ENCODE measurements at regions not wholly inside any gene's neighbourhood (a gene's known extent, or its start where the extent isn't known, plus 50 kb on each side); places are given as distances from the start of the nearest gene placed in this dataset.

DNA sequence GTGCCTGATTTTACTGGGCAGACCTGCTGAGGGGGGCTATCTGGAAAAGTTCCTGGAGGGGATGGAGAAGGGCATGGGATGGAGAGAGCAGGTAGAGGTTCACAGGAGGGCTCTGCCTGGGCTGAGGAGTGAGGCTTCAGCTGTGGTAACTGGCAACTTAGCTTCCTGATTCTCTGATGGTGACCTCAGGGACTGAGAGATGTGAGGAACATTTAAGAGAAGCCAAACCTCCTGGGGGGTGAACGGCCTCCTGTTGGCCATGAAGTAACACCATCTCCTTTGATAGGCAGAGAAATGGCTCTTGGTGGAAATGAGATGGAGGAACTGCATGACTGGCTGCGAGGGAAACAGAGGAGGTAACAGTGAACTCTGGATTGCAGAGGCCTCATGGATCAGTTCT, 97.3 kb upstream of the ROPN1 start:
- Histone ChIP-seq H3K9ac (ENCODE audit: low read depth in 1 of 2, low read length in 2 of 2) (no peak overlapping the region), H3K4me1 (ENCODE audit: control insufficient read depth in 4 of 4, insufficient read depth in 4 of 4, low read length in 3 of 4) (no peaks in the 10 kb centered on the region), H3K4me3 (ENCODE audit: low read depth in 1 of 3, low read length in 3 of 3) (no peak overlapping the region), H3K27ac (ENCODE audit: low read depth in 1 of 2, low read length in 2 of 2) (no peak overlapping the region), H3K27me3 (ENCODE audit: control insufficient read depth in 4 of 4, insufficient read depth in 4 of 4, low read length in 3 of 4) (no peaks in the 10 kb centered on the region), H3K36me3 (ENCODE audit: control insufficient read depth in 4 of 4, insufficient read depth in 3 of 4, low read depth in 1 of 4, low read length in 3 of 4) (no peaks in the 10 kb centered on the region), H3K9me3 (ENCODE audit: control insufficient read depth in 4 of 4, low read length in 3 of 4) (no peaks in the 10 kb centered on the region)
- no peak for DNase-seq (ENCODE audit: low spot score)
- 85% methylated on average over 2 of the region's 2 CpGs for WGBS
- no peak for TF ChIP-seq HNF4G (IDR thresholded peaks at IDR 0.05)

GRCh38 chr3:124091716-124092115, 99.8 kb upstream of the ROPN1 start:
- no peak for DNase-seq (ENCODE audit: low spot score)
- no peak overlapping the region for H3K4me3 ChIP-seq (ENCODE audit: low read depth in 1 of 3, low read length in 3 of 3)
- TF ChIP-seq RXRA (IDR thresholded peaks at IDR 0.05) (no peak), FOXA2 (IDR thresholded peaks at IDR 0.05) (no peak)
- no peaks in the 10 kb centered on the region for H3K4me1 ChIP-seq (ENCODE audit: control insufficient read depth in 4 of 4, insufficient read depth in 4 of 4, low read length in 3 of 4)
- WGBS = 82% methylated on average over 1 of the region's 1 CpG
- no peaks in the 10 kb centered on the region for H3K27me3 ChIP-seq (ENCODE audit: control insufficient read depth in 4 of 4, insufficient read depth in 4 of 4, low read length in 3 of 4)
- H3K36me3 ChIP-seq (ENCODE audit: control insufficient read depth in 4 of 4, insufficient read depth in 3 of 4, low read depth in 1 of 4, low read length in 3 of 4) = no peaks in the 10 kb centered on the region
- no peaks in the 10 kb centered on the region for H3K9me3 ChIP-seq (ENCODE audit: control insufficient read depth in 4 of 4, low read length in 3 of 4)
- no peak overlapping the region for H3K27ac ChIP-seq (ENCODE audit: low read depth in 1 of 2, low read length in 2 of 2)
- no peak overlapping the region for H3K9ac ChIP-seq (ENCODE audit: low read depth in 1 of 2, low read length in 2 of 2)

DNA sequence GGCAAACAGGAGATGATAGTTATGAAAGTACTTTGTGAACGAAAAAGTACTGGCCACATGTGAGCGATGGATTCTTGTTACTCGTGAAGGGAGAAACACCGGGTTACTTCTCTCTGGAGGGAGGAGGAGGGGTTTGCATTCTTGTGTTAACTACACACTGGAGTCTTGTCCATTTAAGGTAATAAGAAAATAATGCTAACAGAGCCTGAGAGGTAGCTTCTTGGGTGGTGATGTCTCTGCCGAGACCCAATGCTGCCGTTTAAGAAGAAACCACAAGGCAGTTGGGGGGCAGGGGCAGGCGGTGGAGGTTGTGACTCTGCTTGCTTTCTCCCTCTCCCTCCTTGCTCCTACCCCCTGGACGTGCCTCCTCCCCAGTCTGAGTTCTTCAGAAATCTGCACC, 100.9 kb upstream of the ROPN1 start:
- no peak for DNase-seq (ENCODE audit: low spot score)
- Histone ChIP-seq H3K27ac (ENCODE audit: low read depth in 1 of 2, low read length in 2 of 2) (no peak overlapping the region), H3K4me1 (ENCODE audit: control insufficient read depth in 4 of 4, insufficient read depth in 4 of 4, low read length in 3 of 4) (no peaks in the 10 kb centered on the region), H3K36me3 (ENCODE audit: control insufficient read depth in 4 of 4, insufficient read depth in 3 of 4, low read depth in 1 of 4, low read length in 3 of 4) (no peaks in the 10 kb centered on the region), H3K4me3 (ENCODE audit: low read depth in 1 of 3, low read length in 3 of 3) (no peak overlapping the region), H3K27me3 (ENCODE audit: control insufficient read depth in 4 of 4, insufficient read depth in 4 of 4, low read length in 3 of 4) (no peaks in the 10 kb centered on the region), H3K9me3 (ENCODE audit: control insufficient read depth in 4 of 4, low read length in 3 of 4) (no peaks in the 10 kb centered on the region), H3K9ac (ENCODE audit: low read depth in 1 of 2, low read length in 2 of 2) (no peak overlapping the region)
- 82% methylated on average over 8 of the region's 8 CpGs for WGBS
- TF ChIP-seq GABPA (IDR thresholded peaks at IDR 0.05 in 1 of 2, conservative IDR thresholded peaks at IDR 0.05 in 1 of 2) (no peak), REST (IDR thresholded peaks at IDR 0.05) (no peak), FOXA1 (IDR thresholded peaks at IDR 0.05) (no peak), HNF4G (IDR thresholded peaks at IDR 0.05) (no peak), FOXA2 (IDR thresholded peaks at IDR 0.05) (no peak), HNF4A (conservative IDR thresholded peaks at IDR 0.05) (no peak)
- TF ChIP-seq, protein P1, sequence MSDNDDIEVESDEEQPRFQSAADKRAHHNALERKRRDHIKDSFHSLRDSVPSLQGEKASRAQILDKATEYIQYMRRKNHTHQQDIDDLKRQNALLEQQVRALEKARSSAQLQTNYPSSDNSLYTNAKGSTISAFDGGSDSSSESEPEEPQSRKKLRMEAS (IDR thresholded peaks at IDR 0.05) = no peak

GRCh38 chr3:124094496-124094895, 102.6 kb upstream of the ROPN1 start:
- no peaks in the 10 kb centered on the region for H3K9me3 ChIP-seq (ENCODE audit: control insufficient read depth in 4 of 4, low read length in 3 of 4)
- no peak for DNase-seq (ENCODE audit: low spot score)
- no peak overlapping the region for H3K9ac ChIP-seq (ENCODE audit: low read depth in 1 of 2, low read length in 2 of 2)
- 93% methylated on average over 20 of the region's 20 CpGs for WGBS
- no peaks in the 10 kb centered on the region for H3K27me3 ChIP-seq (ENCODE audit: control insufficient read depth in 4 of 4, insufficient read depth in 4 of 4, low read length in 3 of 4)
- H3K4me1 ChIP-seq (ENCODE audit: control insufficient read depth in 4 of 4, insufficient read depth in 4 of 4, low read length in 3 of 4) = no peaks in the 10 kb centered on the region
- no peaks in the 10 kb centered on the region for H3K36me3 ChIP-seq (ENCODE audit: control insufficient read depth in 4 of 4, insufficient read depth in 3 of 4, low read depth in 1 of 4, low read length in 3 of 4)
- H3K4me3 ChIP-seq (ENCODE audit: low read depth in 1 of 3, low read length in 3 of 3) = no peak overlapping the region
- H3K27ac ChIP-seq (ENCODE audit: low read depth in 1 of 2, low read length in 2 of 2) = no peak overlapping the region
- TF ChIP-seq REST (IDR thresholded peaks at IDR 0.05) (no peak), EGR1 (IDR thresholded peaks at IDR 0.05; ENCODE audit: low read depth in 2 of 2) (no peak), HNF4G (IDR thresholded peaks at IDR 0.05) (no peak), GABPA (IDR thresholded peaks at IDR 0.05 in 1 of 2, conservative IDR thresholded peaks at IDR 0.05 in 1 of 2) (no peak), SP1 (IDR thresholded peaks at IDR 0.05) (no peak), JUND (IDR thresholded peaks at IDR 0.05) (no peak), HNF4A (conservative IDR thresholded peaks at IDR 0.05) (no peak), NR2F2 (IDR thresholded peaks at IDR 0.05) (no peak), FOXA1 (IDR thresholded peaks at IDR 0.05) (no peak)
- TF ChIP-seq, protein P1 (IDR thresholded peaks at IDR 0.05) = no peak

Data from liver (tissue), 7 donors.